ENCODE measurements at regions not wholly inside any gene's neighbourhood (a gene's known extent, or its start where the extent isn't known, plus 50 kb on each side); places are given as distances from the start of the nearest gene placed in this dataset.
A peak's percentile ranks its signal among the peaks of the same experiment; 100 is the strongest.

- TF ChIP-seq FOXP4 (CRISPR knock-in tag; IDR thresholded peaks at IDR 0.05), result peak; percentile 49; the same call in 1 of the 2 replicates
- TF ChIP-seq MATR3 (CRISPR knock-in tag; IDR thresholded peaks at IDR 0.05), result no peak
- no peak for TF ChIP-seq ZBTB1 (CRISPR knock-in tag; IDR thresholded peaks at IDR 0.05; ENCODE audit: borderline replicate concordance)
- no peak for TF ChIP-seq ZNF101 (CRISPR knock-in tag; IDR thresholded peaks at IDR 0.05; ENCODE audit: borderline replicate concordance, low read depth)
- no peak for TF ChIP-seq HIVEP1 (CRISPR knock-in tag; IDR thresholded peaks at IDR 0.05)
- no peak for TF ChIP-seq CTCF (CRISPR knock-in tag; IDR thresholded peaks at IDR 0.05)
- peak; percentile 31; the same call in 1 of the 2 replicates for TF ChIP-seq KAT8 (CRISPR knock-in tag; IDR thresholded peaks at IDR 0.05)
- TF ChIP-seq ZMYM3 (CRISPR knock-in tag; IDR thresholded peaks at IDR 0.05), result peak; percentile 78
- TF ChIP-seq ETV5 (CRISPR knock-in tag; IDR thresholded peaks at IDR 0.05; ENCODE audit: borderline replicate concordance), result peak; percentile 79; the same call in 1 of the 2 replicates
- 0 out of 2 replicates have a peak, but pooled peaks have one; percentile 31 for TF ChIP-seq HDAC1 (CRISPR knock-in tag; IDR thresholded peaks at IDR 0.05)
- TF ChIP-seq RCOR2 (CRISPR knock-in tag; IDR thresholded peaks at IDR 0.05), result peak; percentile 79
- peak; percentile 46; the same call in 1 of the 2 replicates for TF ChIP-seq ADNP (CRISPR knock-in tag; IDR thresholded peaks at IDR 0.05)
- TF ChIP-seq ZNF354B (CRISPR knock-in tag; IDR thresholded peaks at IDR 0.05), result no peak
- TF ChIP-seq TEAD3 (CRISPR knock-in tag; optimal IDR thresholded peaks at IDR 0.05; ENCODE audit: borderline replicate concordance), result peak; percentile 94
- peak; percentile 43; the same call in 1 of the 2 replicates for TF ChIP-seq RARA (CRISPR knock-in tag; IDR thresholded peaks at IDR 0.05)
- peak; percentile 69; the same call in 1 of the 2 replicates for TF ChIP-seq HMG20A (CRISPR knock-in tag; IDR thresholded peaks at IDR 0.05; ENCODE audit: borderline replicate concordance)
- TF ChIP-seq SALL2 (CRISPR knock-in tag; IDR thresholded peaks at IDR 0.05), result no peak
- TF ChIP-seq NR2F6 (IDR thresholded peaks at IDR 0.05), result no peak
- TF ChIP-seq NR2F6 (CRISPR knock-in tag; IDR thresholded peaks at IDR 0.05), result peak; percentile 32; the same call in 1 of the 2 replicates
- TF ChIP-seq ZNF329 (CRISPR knock-in tag; IDR thresholded peaks at IDR 0.05; ENCODE audit: low read depth), result no peak
- peak; percentile 77 for TF ChIP-seq SAP130 (CRISPR knock-in tag; IDR thresholded peaks at IDR 0.05; ENCODE audit: low read depth)
- TF ChIP-seq MIER3 (CRISPR knock-in tag; IDR thresholded peaks at IDR 0.05; ENCODE audit: borderline replicate concordance), result peak; percentile 44; the same call in 1 of the 2 replicates
These were observed 144.6 kb upstream of the SPRED2 start (continued) for GRCh38 chr2:65576861-65577601.
